GM19463 (cell line): ENCODE measurements at regions not wholly inside any gene's neighbourhood (a gene's known extent, or its start where the extent isn't known, plus 50 kb on each side); places are given as distances from the start of the nearest gene placed in this dataset.
"Not testable (repeated sequence)": the region's sequence is repeated elsewhere in the genome, so short reads cannot be mapped to it uniquely, and the experiment has no call there.

Experiments
- ATAC-seq: cut with Tn5 transposase; IDR thresholded peaks from one replicate; pipeline ENCODE4 v1.9.1; 2021; ENCODE audit warnings: mild to moderate bottlenecking, moderate library complexity; ENCODE audit not compliant: unreplicated experiment

- peak; percentile 39 for ATAC-seq
Measured at GRCh38 chr3:103410231-103410630, 975.4 kb downstream of the ZPLD1 start.

- ATAC-seq, result no peak
Measured at GRCh38 chr3:103421460-103421859, 986.6 kb downstream of the ZPLD1 start.

GRCh38 chr3:103437883-103438282 is 1003.1 kb downstream of the ZPLD1 start:
- no peak for ATAC-seq

- ATAC-seq, result peak; percentile 76
Measured at GRCh38 chr3:103440539-103441203, 1005.9 kb downstream of the ZPLD1 start.

- ATAC-seq, result no peak
Measured at GRCh38 chr3:103446953-103447629, 1012.3 kb downstream of the ZPLD1 start.

- no peak for ATAC-seq
Measured at GRCh38 chr3:103453152-103453551, 1018.3 kb downstream of the ZPLD1 start.

GRCh38 chr3:103459815-103460214 is 1025.0 kb downstream of the ZPLD1 start:
- ATAC-seq, result no peak

GRCh38 chr3:103470498-103470897 is 1035.7 kb downstream of the ZPLD1 start:
- ATAC-seq, result no peak

- ATAC-seq, result no peak
Measured at GRCh38 chr3:103494011-103494410, 1059.2 kb downstream of the ZPLD1 start.

- ATAC-seq, result no peak
Measured at GRCh38 chr3:103494512-103494911, 1059.7 kb downstream of the ZPLD1 start.

- ATAC-seq, result no peak
Measured at GRCh38 chr3:103495186-103495585, 1060.4 kb downstream of the ZPLD1 start.

- ATAC-seq, result no peak
Measured at GRCh38 chr3:103499132-103499900, 1064.5 kb downstream of the ZPLD1 start.

- ATAC-seq, result no peak
Measured at GRCh38 chr3:103499967-103500366, 1065.2 kb downstream of the ZPLD1 start.

- no peak for ATAC-seq
Measured at GRCh38 chr3:103510760-103511159, 1075.9 kb downstream of the ZPLD1 start.

GRCh38 chr3:103511891-103512290 is 1077.1 kb downstream of the ZPLD1 start:
- ATAC-seq, result peak; percentile 41

- no peak for ATAC-seq
Measured at GRCh38 chr3:103512595-103512994, 1077.8 kb downstream of the ZPLD1 start.

GRCh38 chr3:103513003-103513402 is 1078.2 kb downstream of the ZPLD1 start:
- no peak for ATAC-seq

- ATAC-seq, result no peak
Measured at GRCh38 chr3:103515116-103515515, 1080.3 kb downstream of the ZPLD1 start.

- ATAC-seq, result no peak
Measured at GRCh38 chr3:103516950-103517349, 1082.1 kb downstream of the ZPLD1 start.

- not testable (repeated sequence) for ATAC-seq
Measured at GRCh38 chr3:103531327-103531726, 1096.5 kb downstream of the ZPLD1 start.

GRCh38 chr3:103532986-103533385 is 1098.2 kb downstream of the ZPLD1 start:
- no peak for ATAC-seq

- ATAC-seq, result no peak
Measured at GRCh38 chr3:103554451-103554850, 1119.6 kb downstream of the ZPLD1 start.
